Gastroesophageal sphincter (tissue), 3 donors: ENCODE measurements at regions not wholly inside any gene's neighbourhood (a gene's known extent, or its start where the extent isn't known, plus 50 kb on each side); places are given as distances from the start of the nearest gene placed in this dataset.

ENCODE experiments used
- CTCF ChIP-seq, 4 experiments: fragments of 200-600 bp in 2 of 4; fragments of 450-650 bp in 2 of 4; sonication (generic) in 1 of 4; IDR thresholded peaks; one replicate each; pipeline ENCODE4 v1.5.1; 2017 to 2019; ENCODE audit warnings: antibody characterized with exemption in 4 of 4, mild to moderate bottlenecking in 2 of 4, moderate library complexity in 2 of 4
- POLR2A ChIP-seq, 2 donors: fragments of 450-650 bp; IDR thresholded peaks; one replicate each; pipeline ENCODE4 v1.6.1; 2017; ENCODE audit warnings: antibody characterized with exemption in 2 of 2, mild to moderate bottlenecking in 2 of 2, moderate library complexity in 1 of 2

- no peak for TF ChIP-seq POLR2A (IDR thresholded peaks at IDR 0.05)
- TF ChIP-seq CTCF (IDR thresholded peaks at IDR 0.05) = no peak
Measured at GRCh38 chr11:80462211-80462610, 1021.4 kb upstream of the TENM4 start.
